ENCODE measurements at regions not wholly inside any gene's neighbourhood (a gene's known extent, or its start where the extent isn't known, plus 50 kb on each side); places are given as distances from the start of the nearest gene placed in this dataset.

GRCh38 chr17:53264730-53265129 is 558.0 kb upstream of the KIF2B start:
- DNase-seq (no peak), ATAC-seq (no peak)
- H3K36me3 ChIP-seq = no peaks in the 10 kb centered on the region
- H3K4me3 ChIP-seq = no peak overlapping the region
- H3K27ac ChIP-seq = no peak overlapping the region
- TF ChIP-seq, protein P1, sequence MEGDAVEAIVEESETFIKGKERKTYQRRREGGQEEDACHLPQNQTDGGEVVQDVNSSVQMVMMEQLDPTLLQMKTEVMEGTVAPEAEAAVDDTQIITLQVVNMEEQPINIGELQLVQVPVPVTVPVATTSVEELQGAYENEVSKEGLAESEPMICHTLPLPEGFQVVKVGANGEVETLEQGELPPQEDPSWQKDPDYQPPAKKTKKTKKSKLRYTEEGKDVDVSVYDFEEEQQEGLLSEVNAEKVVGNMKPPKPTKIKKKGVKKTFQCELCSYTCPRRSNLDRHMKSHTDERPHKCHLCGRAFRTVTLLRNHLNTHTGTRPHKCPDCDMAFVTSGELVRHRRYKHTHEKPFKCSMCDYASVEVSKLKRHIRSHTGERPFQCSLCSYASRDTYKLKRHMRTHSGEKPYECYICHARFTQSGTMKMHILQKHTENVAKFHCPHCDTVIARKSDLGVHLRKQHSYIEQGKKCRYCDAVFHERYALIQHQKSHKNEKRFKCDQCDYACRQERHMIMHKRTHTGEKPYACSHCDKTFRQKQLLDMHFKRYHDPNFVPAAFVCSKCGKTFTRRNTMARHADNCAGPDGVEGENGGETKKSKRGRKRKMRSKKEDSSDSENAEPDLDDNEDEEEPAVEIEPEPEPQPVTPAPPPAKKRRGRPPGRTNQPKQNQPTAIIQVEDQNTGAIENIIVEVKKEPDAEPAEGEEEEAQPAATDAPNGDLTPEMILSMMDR (IDR thresholded peaks at IDR 0.05) = no peak
- intact Hi-C loops (cut with DNase I) = no loop called here
- no peaks in the 10 kb centered on the region for H3K4me1 ChIP-seq
- no peaks in the 10 kb centered on the region for H3K27me3 ChIP-seq
- no peaks in the 10 kb centered on the region for H3K9me3 ChIP-seq

- H3K36me3 ChIP-seq = no peaks in the 10 kb centered on the region
- intact Hi-C loops (cut with DNase I) = no loop called here
- H3K4me3 ChIP-seq = no peak overlapping the region
- no peaks in the 10 kb centered on the region for H3K27me3 ChIP-seq
- no peaks in the 10 kb centered on the region for H3K4me1 ChIP-seq
- peaks cover 0 to 6% of the 10 kb centered on the region in 2 donors for H3K9me3 ChIP-seq
- no peak for ATAC-seq
- TF ChIP-seq, protein P1 (IDR thresholded peaks at IDR 0.05) = no peak
- DNase-seq = no peak
- no peak overlapping the region for H3K27ac ChIP-seq
Observed at GRCh38 chr17:53253956-53254597, 568.6 kb upstream of the KIF2B start.

DNA sequence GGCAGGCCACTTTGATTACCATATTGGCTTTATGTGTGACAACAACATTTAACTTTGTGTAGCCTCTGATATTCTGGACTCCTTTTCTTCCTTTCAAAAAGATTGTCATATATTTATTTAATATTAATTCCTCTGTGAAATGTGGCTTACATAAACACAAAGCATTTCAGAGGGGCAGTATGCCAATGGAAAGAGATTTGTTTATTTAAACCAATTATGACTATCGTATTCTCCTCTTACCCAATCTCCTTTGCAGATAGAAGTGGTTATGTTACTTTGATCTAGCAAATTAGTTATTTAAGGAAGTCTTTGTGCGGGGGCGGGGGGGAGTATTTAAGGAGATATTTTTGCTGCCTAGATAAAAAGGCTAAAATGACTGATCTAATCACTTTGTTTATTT is 573.7 kb upstream of the KIF2B start:
- ATAC-seq = no peak
- TF ChIP-seq, protein P1 (IDR thresholded peaks at IDR 0.05) = no peak
- H3K4me3 ChIP-seq = no peak overlapping the region
- H3K27me3 ChIP-seq = no peaks in the 10 kb centered on the region
- peaks cover 0 to 2% of the 10 kb centered on the region in 2 donors for H3K9me3 ChIP-seq
- intact Hi-C loops (cut with DNase I) = no loop called here
- no peaks in the 10 kb centered on the region for H3K36me3 ChIP-seq
- H3K27ac ChIP-seq = no peak overlapping the region
- no peaks in the 10 kb centered on the region for H3K4me1 ChIP-seq
- DNase-seq = peak in 1 of 4 donors; percentile 9

GRCh38 chr17:53234138-53234537 is 588.6 kb upstream of the KIF2B start:
- Histone ChIP-seq H3K27me3 (no peaks in the 10 kb centered on the region), H3K36me3 (no peaks in the 10 kb centered on the region), H3K4me1 (no peaks in the 10 kb centered on the region), H3K4me3 (no peak overlapping the region), H3K27ac (no peak overlapping the region), H3K9me3 (peaks cover 0 to 8% of the 10 kb centered on the region in 2 donors)
- intact Hi-C loops (cut with DNase I) = no loop called here
- ATAC-seq = no peak
- TF ChIP-seq, protein P1 (IDR thresholded peaks at IDR 0.05) = no peak
- no peak for DNase-seq

- H3K4me1 ChIP-seq = no peaks in the 10 kb centered on the region
- TF ChIP-seq, protein P1 (IDR thresholded peaks at IDR 0.05) = no peak
- no peak overlapping the region for H3K4me3 ChIP-seq
- DNase-seq (no peak), ATAC-seq (no peak)
- intact Hi-C loops (cut with DNase I) = no loop called here
- H3K9me3 ChIP-seq = no peaks in the 10 kb centered on the region
- H3K36me3 ChIP-seq = no peaks in the 10 kb centered on the region
- no peak overlapping the region for H3K27ac ChIP-seq
- no peaks in the 10 kb centered on the region for H3K27me3 ChIP-seq
Observed at GRCh38 chr17:53227514-53227913, 595.2 kb upstream of the KIF2B start.

Measured in left lung (tissue), 4 donors.